Fibroblast of skin of left quadriceps (primary cell): ENCODE measurements at regions not wholly inside any gene's neighbourhood (a gene's known extent, or its start where the extent isn't known, plus 50 kb on each side); places are given as distances from the start of the nearest gene placed in this dataset.

Experiments used
- DNase-seq, 2 experiments: peaks; one replicate each; pipeline ENCODE4 v3.0.0-alpha.2; 2013; ENCODE audit warnings: low read depth in 2 of 2

DNA sequence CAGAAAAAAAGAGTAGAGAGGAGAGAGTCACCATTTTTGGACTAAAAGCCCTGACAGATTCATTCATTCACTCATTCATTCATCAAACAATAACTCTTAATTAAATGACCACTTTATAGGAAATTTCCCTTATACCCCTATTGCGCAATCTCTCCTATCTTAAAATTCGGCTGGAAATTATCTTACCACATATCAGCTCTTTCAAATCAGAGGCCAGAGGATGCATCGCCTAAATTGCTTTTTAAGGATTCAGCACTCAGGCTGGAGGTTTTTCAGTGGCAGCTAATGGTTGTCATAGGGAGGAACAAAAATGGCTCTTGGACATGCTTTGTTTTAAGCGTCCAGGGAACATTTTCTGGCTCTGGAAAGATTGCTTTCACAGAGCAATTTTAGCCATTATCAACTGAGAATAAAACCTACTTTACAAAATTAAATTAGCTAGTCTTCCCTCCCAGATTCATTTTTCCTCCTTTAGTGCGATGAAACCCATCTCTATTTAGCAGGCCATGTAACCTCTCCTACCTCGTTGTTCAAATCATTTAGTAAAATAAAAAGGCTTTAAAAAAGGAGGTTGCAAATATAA is 115.2 kb downstream of the OLFM4 start:
- no peak for DNase-seq

DNA sequence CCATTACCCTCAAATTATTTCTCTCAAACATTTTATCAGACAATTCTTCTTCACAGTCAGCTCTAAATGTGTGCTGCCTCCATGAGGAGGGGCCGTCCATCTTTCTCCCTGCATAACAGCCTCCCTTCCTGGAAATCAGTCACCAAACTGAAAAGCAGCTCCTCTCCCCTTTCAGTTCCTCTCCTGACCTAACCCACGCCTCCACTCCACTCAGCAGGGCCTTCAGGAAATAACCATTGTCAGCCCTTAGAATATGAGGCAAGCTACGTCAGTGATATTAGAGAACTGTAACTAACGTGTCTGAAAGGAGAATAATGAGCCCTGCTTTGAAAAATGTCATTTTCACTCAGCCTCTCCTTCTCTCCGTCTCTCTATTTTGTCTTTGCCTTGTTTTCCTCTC is 116.2 kb downstream of the OLFM4 start:
- DNase-seq = no peak

DNA sequence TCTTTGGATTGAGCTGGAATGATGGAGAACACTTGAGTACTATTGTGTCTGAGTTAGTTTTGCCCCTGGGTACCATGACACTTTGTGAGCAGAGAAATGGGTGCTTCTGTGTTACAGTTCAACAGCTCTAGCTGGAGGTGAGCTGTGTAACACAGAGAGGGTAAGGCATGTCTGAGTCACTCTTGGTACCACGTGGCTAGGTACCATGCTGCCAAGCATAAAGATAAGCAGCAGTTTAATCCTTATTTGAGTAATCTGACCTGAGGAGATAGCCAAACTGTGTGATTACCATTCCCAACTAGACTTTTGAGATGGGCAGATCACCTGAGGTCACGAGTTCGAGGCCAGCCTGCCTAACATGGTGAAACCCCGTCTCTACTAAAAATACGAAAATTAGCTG is 122.0 kb downstream of the OLFM4 start:
- no peak for DNase-seq

DNA sequence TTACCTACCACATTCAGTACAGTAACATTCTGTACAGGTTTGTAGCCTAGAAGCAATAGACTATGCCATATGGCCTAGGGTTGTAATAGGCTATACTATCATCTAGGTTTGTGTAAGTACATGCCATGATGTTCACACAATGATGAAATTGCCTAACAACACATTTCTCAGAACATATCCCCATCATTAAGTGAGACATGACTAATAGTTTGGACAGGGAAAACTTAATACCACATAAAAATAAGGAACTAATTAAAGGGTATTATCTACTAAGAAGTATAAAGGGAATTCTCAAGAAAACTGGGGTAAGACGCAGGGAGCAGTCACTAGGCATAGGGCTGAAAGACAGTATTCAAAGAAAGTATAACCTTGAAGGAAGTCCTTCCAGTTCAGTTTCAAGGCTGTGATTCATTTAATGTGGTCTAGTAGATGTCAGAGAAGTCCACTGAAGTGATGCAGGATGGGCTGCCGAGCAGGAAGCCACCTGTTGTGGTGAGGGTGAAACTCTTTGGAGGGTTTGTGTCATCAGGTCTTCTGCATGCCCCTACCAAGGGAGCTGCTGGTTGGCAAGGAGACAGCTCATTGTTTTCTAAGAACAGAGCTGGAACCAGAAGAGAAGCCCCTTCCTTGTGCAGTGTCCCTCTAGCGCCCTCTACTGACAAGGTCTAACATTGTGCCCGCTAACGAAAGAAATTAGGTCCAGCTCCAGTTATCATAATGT is 122.9 kb downstream of the OLFM4 start:
- DNase-seq = peak; percentile 46 to 51

DNA sequence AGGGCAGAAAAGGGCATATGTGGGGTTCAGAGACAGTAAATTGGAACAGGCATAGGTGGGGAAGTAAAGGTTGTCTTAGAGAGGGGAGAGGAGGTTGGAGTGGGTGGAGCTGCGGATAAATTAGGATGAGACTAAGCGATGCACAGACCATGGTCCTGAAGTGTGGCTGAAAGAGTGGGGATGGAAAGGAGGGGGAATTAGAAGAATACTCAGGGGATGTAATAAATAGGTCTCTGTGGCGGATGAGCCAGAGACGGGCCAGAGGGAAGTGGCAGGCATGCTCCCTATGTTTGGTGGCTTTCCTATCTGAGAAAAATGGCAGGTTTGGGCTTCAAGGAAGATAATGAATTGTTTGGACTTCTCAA is 123.4 kb downstream of the OLFM4 start:
- no peak for DNase-seq

DNA sequence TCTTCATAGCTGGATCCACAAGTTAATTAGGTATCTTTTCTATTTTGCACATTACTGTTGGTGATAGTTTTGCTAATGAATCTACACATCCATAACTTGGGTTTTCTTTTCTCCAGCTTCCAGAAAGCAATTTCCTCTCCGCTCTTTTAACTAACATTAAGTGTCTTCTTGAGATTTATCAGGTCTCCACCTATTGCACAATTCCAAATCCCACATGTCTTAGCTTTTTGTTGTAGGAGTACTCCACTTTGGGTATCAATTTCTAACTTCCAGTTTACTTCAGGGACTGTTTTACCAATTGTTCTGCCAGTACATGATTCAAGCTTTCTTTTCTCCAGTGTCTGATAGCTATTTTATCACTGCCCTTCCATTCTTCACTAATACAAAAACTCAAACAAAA is 129.6 kb downstream of the OLFM4 start:
- no peak for DNase-seq

DNA sequence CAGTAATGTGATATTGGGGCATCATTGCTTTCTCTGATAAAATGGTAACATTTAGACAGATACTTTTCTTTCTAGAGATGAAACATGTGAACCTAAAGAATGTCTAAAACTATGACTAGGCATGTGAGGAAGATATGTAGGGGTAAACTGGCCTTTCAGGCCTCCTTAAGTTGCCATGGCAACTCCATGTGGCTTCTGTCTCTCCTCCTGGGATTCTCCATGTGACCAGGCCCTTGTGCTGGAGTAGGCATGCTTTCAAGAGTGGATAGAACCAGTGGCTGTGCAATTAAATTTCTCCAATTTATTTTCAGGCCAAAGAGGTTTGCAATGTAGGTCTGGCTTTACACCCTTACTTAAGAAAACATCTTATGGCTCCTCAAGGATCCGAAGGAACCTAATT is 130.8 kb downstream of the OLFM4 start:
- DNase-seq = no peak

DNA sequence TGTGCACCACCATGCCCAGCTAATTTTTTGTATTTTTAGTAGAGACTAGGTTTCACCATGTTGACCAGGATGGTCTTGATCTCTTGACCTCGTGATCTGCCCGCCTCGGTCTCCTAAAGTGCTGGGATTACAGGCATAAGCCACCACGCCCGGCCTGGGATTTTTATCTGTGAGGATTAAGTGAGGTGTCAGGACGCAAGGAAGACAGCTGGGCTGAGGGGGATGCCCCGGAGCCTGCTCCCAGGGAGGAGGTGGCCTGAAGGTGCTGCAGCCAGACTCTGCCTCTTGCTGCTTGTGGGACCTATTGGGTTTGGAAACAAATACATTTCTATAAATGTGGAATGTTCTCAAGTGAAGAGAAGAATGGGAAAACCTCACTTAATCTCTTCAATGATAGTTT is 131.6 kb downstream of the OLFM4 start:
- DNase-seq = no peak

DNA sequence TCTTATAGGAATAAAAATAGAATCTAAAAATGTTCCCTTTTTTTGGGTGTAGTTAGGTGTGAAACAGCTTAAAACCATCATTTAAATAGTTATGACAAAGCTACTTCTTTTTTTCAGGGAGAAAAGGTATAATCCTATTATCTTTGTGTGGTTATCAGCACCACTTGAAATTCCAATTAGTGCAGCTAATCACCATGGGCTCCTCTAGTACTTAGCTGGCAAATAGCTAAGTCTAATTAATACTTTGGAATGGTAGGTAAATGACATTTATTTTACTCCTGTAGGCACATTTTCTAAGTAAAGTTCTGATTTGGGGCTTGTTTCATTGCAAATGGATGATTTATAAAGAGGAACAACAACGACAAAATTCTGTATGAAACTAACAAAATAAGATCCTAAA is 132.6 kb downstream of the OLFM4 start:
- DNase-seq = no peak

DNA sequence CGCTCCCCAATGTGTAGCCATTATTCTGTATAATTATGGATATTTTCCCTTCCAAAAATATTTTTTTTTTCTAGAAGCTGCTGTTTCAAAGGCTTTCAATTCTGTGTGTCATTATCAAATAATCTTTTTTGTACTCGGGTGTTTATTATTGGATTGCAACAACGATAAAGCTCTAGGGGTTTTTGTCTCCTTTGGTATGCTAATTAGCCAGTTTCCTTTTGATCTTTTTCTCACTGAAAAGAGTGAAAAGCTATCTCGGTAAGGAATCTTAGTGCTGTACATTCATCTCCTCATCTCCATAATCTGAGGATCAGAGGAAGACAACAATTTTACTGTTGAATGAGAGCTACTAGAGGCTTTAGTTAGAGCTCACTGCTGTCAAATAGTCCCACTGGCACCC is 136.6 kb downstream of the OLFM4 start:
- DNase-seq = no peak

DNA sequence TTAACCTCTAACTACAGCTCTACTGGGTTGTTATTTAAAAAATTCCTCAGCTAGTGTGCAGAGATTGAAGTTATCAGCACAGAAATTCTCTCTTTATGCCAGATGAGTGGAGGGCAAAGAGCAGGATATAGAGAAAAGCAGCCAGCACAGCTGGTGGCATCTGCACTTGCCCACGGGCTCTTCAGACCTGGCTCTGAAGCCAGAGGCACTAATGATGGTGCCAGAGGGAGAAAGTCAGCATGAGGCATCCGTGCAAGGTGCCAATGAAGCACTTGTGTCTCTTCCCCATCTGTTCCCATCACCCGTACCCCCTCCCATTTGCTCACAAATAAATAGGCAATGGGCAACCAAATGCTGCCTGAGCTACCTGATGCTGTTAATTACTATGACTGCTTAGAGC is 138.9 kb downstream of the OLFM4 start:
- no peak for DNase-seq

DNA sequence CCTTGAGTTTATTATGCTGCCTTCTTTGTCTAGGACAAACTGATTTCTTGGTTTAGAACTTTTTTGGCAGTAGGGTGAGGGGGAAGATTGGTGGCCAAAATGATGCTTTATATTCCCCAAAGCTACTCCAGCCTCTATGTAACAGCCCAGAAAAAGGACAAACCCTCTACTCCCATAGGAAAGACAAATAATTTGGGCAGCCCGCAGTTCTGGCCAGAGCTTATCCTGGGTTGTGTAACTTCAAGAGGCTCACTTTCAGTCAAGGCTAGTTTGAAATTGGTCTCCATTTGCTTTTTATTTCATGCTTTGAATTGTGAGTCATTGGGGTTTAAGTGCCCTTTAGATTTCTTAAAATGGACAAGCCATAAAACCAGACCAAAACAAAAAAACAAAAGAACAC is 142.3 kb downstream of the OLFM4 start:
- DNase-seq = no peak

DNA sequence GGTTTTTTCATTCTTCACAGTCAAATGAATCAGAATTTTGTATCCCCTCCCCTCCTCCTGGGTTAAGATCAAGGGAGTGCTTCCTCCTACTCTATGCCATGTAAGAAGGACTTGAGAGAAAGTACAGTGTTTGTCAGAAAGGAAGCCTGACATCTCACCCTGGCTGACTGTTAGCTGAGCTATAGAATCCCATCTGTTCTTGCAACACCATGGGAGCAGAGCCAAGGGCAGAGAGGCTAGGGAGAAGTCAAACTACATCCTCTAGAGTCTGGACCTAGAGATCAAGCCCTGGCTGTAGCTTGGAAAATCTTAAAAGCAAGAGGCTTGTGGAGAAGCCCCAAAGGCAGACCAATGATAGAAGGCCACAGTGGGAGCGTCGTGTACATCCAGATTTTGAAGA is 145.9 kb downstream of the OLFM4 start:
- DNase-seq = no peak

DNA sequence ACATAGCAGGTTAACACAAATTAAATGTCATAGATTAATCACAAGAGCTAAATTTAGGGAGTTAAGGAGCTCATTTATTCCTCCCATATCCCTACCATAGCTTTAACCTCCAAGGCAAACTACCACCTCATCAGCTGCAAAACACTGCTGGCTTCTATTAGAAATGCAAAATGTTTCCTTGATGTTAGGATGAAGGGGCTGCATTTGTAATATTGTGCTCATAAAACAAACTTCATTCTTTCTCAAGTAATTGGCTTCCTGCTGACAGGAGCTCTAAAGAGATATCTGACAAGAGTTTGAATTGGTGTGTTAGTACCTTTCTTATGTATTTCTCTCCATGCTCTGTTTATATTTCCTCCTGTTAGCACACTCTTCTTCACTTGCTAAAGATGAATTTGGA is 152.1 kb downstream of the OLFM4 start:
- DNase-seq = no peak

DNA sequence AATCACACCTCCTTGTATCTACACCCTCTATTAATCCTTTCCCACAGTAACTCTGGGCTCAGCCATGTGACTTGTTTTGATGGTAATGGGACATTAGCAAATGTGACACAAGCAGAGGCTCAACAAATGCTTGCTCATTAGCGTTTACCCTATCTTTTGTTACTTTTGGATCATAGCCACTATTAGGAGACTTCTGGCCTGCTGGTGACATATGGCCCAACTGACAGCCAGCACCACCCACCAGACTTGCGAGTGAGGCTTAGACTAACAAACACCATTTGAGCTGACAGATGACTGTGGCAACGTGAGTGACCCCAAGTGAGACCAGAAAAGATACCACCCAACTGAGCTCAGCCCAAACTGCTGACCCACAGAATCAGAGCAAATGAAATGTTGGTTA is 154.1 kb downstream of the OLFM4 start:
- DNase-seq = no peak

DNA sequence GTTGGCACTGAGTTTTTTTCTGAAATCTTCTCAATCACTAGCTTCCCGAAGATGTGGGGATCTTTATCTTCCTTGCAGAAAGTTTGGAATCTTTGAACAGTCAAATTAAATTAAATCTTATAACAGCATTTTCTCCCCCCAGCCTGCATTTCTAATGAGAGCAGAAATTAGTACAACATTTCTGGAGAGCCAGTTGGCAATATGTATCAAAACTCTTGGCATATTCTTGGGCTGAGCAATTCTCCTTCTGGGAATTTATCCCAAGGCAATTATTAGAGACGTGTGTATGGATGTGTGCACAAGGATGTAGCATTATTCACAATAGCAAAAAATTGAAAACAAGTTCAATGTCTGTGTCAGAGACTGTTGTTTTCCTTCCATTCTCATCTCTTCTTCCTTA is 159.5 kb downstream of the OLFM4 start:
- no peak for DNase-seq

DNA sequence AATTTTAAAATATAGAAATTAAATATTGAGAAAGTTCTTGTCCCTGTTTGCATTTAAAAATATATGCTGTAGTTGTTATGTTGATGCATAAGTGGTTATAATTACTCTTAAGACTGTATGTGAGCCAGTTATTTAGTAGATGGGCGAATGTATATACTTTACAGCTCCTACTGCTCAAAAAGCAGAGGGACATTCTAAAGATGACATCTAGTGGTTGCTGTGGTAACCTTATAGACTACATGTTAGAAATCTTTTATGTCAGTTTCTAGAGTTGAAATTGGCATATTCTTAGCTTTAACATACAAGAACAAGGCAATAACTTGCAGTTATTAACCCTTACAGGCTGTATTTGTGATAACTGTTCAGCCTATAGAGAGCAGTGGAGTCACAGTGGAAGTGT is 160.5 kb downstream of the OLFM4 start:
- no peak for DNase-seq

DNA sequence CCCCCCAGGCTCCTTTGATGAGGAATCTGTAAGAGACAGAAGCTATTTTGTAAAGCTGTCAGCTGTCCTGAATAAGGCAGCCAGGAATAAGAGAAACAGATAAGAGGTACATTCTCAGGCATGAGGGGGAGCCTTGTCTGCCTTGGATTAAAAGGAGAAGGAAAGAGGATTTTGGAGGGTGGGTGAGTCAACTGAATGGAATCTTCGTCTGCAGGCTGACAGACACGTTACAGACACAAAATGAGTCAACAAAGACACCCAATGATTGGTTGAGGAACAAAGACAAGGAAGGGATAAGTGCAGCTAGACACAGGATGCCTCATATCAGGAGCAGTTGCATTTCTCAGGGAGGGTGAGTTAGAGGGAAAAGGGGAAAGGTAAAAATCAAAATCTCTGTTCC is 162.5 kb downstream of the OLFM4 start:
- DNase-seq = peak; percentile 74 to 78

DNA sequence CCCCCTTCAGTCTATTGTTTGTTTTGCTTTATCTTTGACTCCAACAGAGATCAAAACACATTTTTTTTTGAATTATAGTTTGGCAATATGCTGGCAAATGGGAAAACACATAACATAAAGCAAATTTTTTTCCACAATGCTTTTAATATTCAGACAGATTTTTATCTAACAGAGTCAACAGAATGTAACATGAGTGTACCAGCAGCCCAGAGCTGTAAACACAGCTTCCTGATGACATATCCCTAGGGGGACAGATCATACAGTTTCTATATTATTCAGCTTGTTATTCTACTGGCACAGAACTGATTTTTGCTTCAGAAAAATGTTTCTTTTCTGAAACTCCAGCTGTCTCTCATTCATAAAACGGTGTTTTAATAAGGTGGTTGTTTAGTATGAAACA is 168.8 kb downstream of the OLFM4 start:
- no peak for DNase-seq

DNA sequence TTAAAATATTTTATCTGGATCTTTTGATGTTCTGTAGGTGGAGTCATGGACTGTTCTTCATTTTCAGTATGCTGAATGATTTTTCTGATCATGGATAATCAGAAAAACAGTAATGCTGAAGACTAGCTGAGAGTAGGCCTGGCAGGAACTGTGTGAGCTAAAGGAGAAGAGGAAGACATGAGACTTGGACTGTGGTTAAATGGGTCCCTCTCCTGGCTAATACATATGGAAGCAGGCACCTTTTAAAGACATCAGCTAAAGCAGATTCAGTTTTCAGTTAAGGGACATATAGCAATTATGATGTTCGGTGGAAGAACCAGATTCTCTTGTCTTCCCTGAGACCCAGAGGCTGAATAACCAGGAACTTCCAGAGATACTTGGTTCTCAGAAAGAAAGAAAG is 169.4 kb downstream of the OLFM4 start:
- no peak for DNase-seq

DNA sequence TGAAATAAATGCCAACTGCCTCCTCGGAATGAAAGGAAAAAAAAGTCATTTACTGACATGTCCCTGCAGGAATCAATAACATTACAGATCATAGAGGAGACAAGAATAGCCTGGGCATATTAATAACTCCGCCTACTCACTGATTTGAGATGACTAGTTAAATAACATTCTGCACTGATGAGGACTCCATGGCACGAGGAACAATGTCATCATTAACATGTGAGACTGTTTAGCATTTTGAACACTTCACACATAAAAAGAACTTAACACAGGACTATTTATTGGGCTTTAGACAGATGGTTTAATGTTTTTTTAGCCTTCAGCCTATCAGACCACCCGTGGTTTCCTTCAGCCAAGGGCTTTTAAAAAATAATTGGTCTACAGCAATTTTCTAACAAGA is 170.1 kb downstream of the OLFM4 start:
- no peak for DNase-seq

DNA sequence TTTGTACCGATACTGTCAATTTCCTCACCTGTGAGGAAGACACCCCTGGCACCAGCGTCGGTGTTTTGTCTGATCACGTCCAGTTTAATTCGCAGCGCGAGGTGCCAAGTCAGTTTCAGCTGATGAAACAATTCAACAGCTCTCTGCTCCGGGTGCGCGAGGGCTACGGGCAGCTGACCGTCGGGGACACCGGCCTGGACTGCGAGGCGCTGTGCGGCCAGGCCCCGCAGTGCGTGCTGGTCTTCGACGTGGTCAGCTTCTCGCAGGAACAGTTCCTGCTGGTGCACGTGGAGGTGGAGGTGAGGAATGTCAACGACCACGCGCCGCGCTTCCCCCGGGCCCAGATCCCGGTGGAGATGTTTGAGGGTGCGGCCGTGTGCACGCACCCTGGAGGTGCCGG is 171.5 kb downstream of the OLFM4 start:
- DNase-seq = no peak

DNA sequence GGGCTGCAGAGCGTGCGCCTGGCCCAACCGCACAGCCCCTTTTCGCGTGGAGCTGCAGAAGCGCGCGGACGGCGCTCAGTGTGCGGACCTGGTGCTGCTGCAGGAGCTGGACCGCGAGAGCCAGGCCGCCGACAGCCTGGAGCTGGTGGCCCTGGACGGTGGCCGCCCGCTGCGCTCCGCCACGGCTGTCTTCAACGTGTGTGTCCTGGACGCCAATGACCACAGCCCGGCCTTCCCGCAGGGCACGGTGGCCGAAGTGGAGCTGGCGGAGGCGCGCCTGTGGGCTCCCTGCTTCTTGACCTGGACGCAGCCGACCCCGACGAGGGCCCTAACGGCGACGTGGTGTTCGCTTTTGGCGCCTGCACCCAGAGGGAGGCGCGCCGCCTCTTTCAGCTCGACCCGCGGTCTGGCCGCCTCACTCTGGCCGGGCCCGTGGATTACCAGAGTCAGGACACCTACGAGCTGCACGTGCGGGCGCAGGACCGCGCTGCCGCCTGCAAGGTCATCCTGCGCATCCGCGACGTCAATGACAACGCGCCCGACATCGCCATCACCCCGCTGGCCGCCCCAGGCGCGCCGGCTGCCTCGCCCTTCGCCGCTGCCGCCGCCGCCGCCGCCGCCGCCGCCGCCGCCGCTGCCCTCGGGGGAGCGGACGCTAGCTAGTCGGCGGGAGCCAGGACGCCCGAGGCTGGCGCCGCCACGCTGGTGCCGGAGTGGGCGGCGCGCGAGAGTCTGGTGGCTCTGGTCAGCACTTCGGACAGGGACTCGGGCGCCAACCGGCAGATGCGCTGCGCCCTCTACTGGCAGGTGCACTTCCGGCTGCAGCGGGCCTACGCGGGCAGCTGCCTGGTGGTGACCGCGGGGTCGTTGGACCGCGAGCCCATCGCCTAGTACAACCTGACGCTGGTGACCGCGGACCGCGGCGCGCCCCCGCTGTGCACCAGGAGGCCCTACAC is 172.2 kb downstream of the OLFM4 start:
- peak; percentile 16 to 20 for DNase-seq
